HG03558 (cell line): ENCODE measurements at regions not wholly inside any gene's neighbourhood (a gene's known extent, or its start where the extent isn't known, plus 50 kb on each side); places are given as distances from the start of the nearest gene placed in this dataset.
A peak's percentile ranks its signal among the peaks of the same experiment; 100 is the strongest.

Experiments used
- ATAC-seq: cut with Tn5 transposase; IDR thresholded peaks from one replicate; pipeline ENCODE4 v1.9.1; 2021; ENCODE audit warnings: moderate number of reproducible peaks; ENCODE audit not compliant: unreplicated experiment; ENCODE audit errors: extremely low read depth

- ATAC-seq: no peak
Observed at GRCh38 chr4:113849771-113850170, 88.2 kb upstream of the CAMK2D start.

- ATAC-seq: no peak
Observed at GRCh38 chr4:113847710-113848109, 86.2 kb upstream of the CAMK2D start.

GRCh38 chr4:113846433-113846832, 84.9 kb upstream of the CAMK2D start:
- no peak for ATAC-seq

- no peak for ATAC-seq
Observed at GRCh38 chr4:113845138-113845537, 83.6 kb upstream of the CAMK2D start.

- ATAC-seq: no peak
Observed at GRCh38 chr4:113844369-113844768, 82.8 kb upstream of the CAMK2D start.

GRCh38 chr4:113840861-113841260, 79.3 kb upstream of the CAMK2D start:
- no peak for ATAC-seq

GRCh38 chr4:113838460-113838859, 76.9 kb upstream of the CAMK2D start:
- ATAC-seq: no peak

- peak; percentile 100 for ATAC-seq
Observed at GRCh38 chr4:113837397-113837796, 75.9 kb upstream of the CAMK2D start.

GRCh38 chr4:113835005-113835404, 73.5 kb upstream of the CAMK2D start:
- ATAC-seq: no peak

- no peak for ATAC-seq
Observed at GRCh38 chr4:113834298-113834697, 72.8 kb upstream of the CAMK2D start.

- no peak for ATAC-seq
Observed at GRCh38 chr4:113832803-113833202, 71.3 kb upstream of the CAMK2D start.

GRCh38 chr4:113831457-113831856, 69.9 kb upstream of the CAMK2D start:
- ATAC-seq: no peak

- no peak for ATAC-seq
Observed at GRCh38 chr4:113828702-113829101, 67.2 kb upstream of the CAMK2D start.

- no peak for ATAC-seq
Observed at GRCh38 chr4:113827285-113827684, 65.7 kb upstream of the CAMK2D start.

- no peak for ATAC-seq
Observed at GRCh38 chr4:113826421-113826820, 64.9 kb upstream of the CAMK2D start.

- ATAC-seq: peak; percentile 41
Observed at GRCh38 chr4:113825272-113825671, 63.7 kb upstream of the CAMK2D start.

GRCh38 chr4:113824396-113824795, 62.9 kb upstream of the CAMK2D start:
- no peak for ATAC-seq

GRCh38 chr4:113823291-113823659, 61.7 kb upstream of the CAMK2D start:
- ATAC-seq: peak; percentile 45

- peak; percentile 70 for ATAC-seq
Observed at GRCh38 chr4:113822555-113823290, 61.2 kb upstream of the CAMK2D start.

- ATAC-seq: no peak
Observed at GRCh38 chr4:113821856-113822255, 60.3 kb upstream of the CAMK2D start.

- no peak for ATAC-seq
Observed at GRCh38 chr4:113820108-113820507, 58.6 kb upstream of the CAMK2D start.

- ATAC-seq: no peak
Observed at GRCh38 chr4:113815826-113816225, 54.3 kb upstream of the CAMK2D start.
